HUES6 (cell line): ENCODE measurements at regions not wholly inside any gene's neighbourhood (a gene's known extent, or its start where the extent isn't known, plus 50 kb on each side); places are given as distances from the start of the nearest gene placed in this dataset.

Source experiments
- H3K27ac ChIP-seq: 2 replicates; pipeline ENCODE4 v1.7.0; 2013; ENCODE audit warnings: low read depth, mild to moderate bottlenecking, low read length, inconsistent platforms
- H3K27me3 ChIP-seq: 2 replicates; pipeline ENCODE4 v1.6.1; 2013; ENCODE audit warnings: low read length; ENCODE audit not compliant: control insufficient read depth, insufficient read depth
- H3K36me3 ChIP-seq: 2 replicates; pipeline ENCODE4 v1.6.1; 2013; ENCODE audit warnings: low read length; ENCODE audit not compliant: control insufficient read depth, insufficient read depth
- H3K4me1 ChIP-seq: 2 replicates; pipeline ENCODE4 v1.6.1; 2013; ENCODE audit warnings: low read length; ENCODE audit not compliant: control insufficient read depth, insufficient read depth
- H3K4me3 ChIP-seq: 2 replicates; pipeline ENCODE4 v1.5.1; 2013; ENCODE audit warnings: low read depth, low read length
- H3K9ac ChIP-seq: one replicate; pipeline ENCODE4 v1.6.1; 2013; ENCODE audit warnings: mild to moderate bottlenecking, low read length
- H3K9me3 ChIP-seq: 2 replicates; pipeline ENCODE4 v1.6.1; 2013; ENCODE audit warnings: low read depth, low read length; ENCODE audit not compliant: control insufficient read depth, insufficient read depth

- H3K9ac ChIP-seq: no peak overlapping the region
- H3K4me1 ChIP-seq: no peaks in the 10 kb centered on the region
- H3K27me3 ChIP-seq: no peaks in the 10 kb centered on the region
- no peak overlapping the region for H3K27ac ChIP-seq
- no peak overlapping the region for H3K4me3 ChIP-seq
- no peaks in the 10 kb centered on the region for H3K36me3 ChIP-seq
- 0 out of 2 replicates have a peak, but pooled peaks cover 2% of the 10 kb centered on the region for H3K9me3 ChIP-seq
Observed at GRCh38 chr12:78489990-78490389, 374.6 kb upstream of the SYT1 start.

GRCh38 chr12:78490861-78491260, 373.7 kb upstream of the SYT1 start:
- H3K27ac ChIP-seq: no peak overlapping the region
- H3K36me3 ChIP-seq: no peaks in the 10 kb centered on the region
- no peak overlapping the region for H3K9ac ChIP-seq
- no peak overlapping the region for H3K4me3 ChIP-seq
- H3K4me1 ChIP-seq: no peaks in the 10 kb centered on the region
- 0 out of 2 replicates have a peak, but pooled peaks cover 2% of the 10 kb centered on the region for H3K9me3 ChIP-seq
- H3K27me3 ChIP-seq: no peaks in the 10 kb centered on the region

- H3K27me3 ChIP-seq: no peaks in the 10 kb centered on the region
- no peak overlapping the region for H3K4me3 ChIP-seq
- H3K9ac ChIP-seq: no peak overlapping the region
- H3K4me1 ChIP-seq: no peaks in the 10 kb centered on the region
- H3K36me3 ChIP-seq: no peaks in the 10 kb centered on the region
- no peaks in the 10 kb centered on the region for H3K9me3 ChIP-seq
- H3K27ac ChIP-seq: no peak overlapping the region
Observed at GRCh38 chr12:78494911-78495310, 369.7 kb upstream of the SYT1 start.

GRCh38 chr12:78501825-78502224, 362.7 kb upstream of the SYT1 start:
- Histone ChIP-seq H3K36me3 (no peaks in the 10 kb centered on the region), H3K4me3 (no peak overlapping the region), H3K4me1 (no peaks in the 10 kb centered on the region), H3K27ac (no peak overlapping the region), H3K9me3 (no peaks in the 10 kb centered on the region; the same call in 1 of the 2 replicates), H3K27me3 (no peaks in the 10 kb centered on the region), H3K9ac (no peak overlapping the region)

- Histone ChIP-seq H3K27ac (no peak overlapping the region), H3K9me3 (no peaks in the 10 kb centered on the region), H3K27me3 (no peaks in the 10 kb centered on the region), H3K9ac (no peak overlapping the region), H3K4me1 (no peaks in the 10 kb centered on the region), H3K4me3 (no peak overlapping the region), H3K36me3 (no peaks in the 10 kb centered on the region)
Observed at GRCh38 chr12:78519422-78519821, 345.2 kb upstream of the SYT1 start.

- Histone ChIP-seq H3K36me3 (no peaks in the 10 kb centered on the region), H3K27ac (no peak overlapping the region)
Observed at GRCh38 chr12:78530100-78530765, 334.3 kb upstream of the SYT1 start.

GRCh38 chr12:78531831-78532458, 332.6 kb upstream of the SYT1 start:
- Histone ChIP-seq H3K27me3 (no peaks in the 10 kb centered on the region), H3K36me3 (no peaks in the 10 kb centered on the region), H3K27ac (no peak overlapping the region), H3K9me3 (no peaks in the 10 kb centered on the region), H3K4me1 (peaks cover 18% of the 10 kb centered on the region), H3K4me3 (no peak overlapping the region), H3K9ac (no peak overlapping the region)

More at GRCh38 chr12:78530100-78530765, 334.3 kb upstream of the SYT1 start:
- Histone ChIP-seq H3K9ac (no peak overlapping the region), H3K27me3 (no peaks in the 10 kb centered on the region), H3K4me3 (no peak overlapping the region), H3K4me1 (peaks cover 18% of the 10 kb centered on the region), H3K9me3 (no peaks in the 10 kb centered on the region)

GRCh38 chr12:78534311-78534710, 330.3 kb upstream of the SYT1 start:
- Histone ChIP-seq H3K9ac (no peak overlapping the region), H3K9me3 (no peaks in the 10 kb centered on the region), H3K27ac (no peak overlapping the region), H3K36me3 (no peaks in the 10 kb centered on the region), H3K4me1 (peaks cover 18% of the 10 kb centered on the region), H3K27me3 (no peaks in the 10 kb centered on the region), H3K4me3 (no peak overlapping the region)

GRCh38 chr12:78540606-78541336, 323.8 kb upstream of the SYT1 start:
- Histone ChIP-seq H3K4me3 (no peak overlapping the region), H3K9ac (no peak overlapping the region), H3K36me3 (no peaks in the 10 kb centered on the region), H3K27ac (no peak overlapping the region), H3K27me3 (no peaks in the 10 kb centered on the region), H3K9me3 (no peaks in the 10 kb centered on the region), H3K4me1 (no peaks in the 10 kb centered on the region)

- no peak overlapping the region for H3K27ac ChIP-seq
- H3K9ac ChIP-seq: no peak overlapping the region
- H3K4me1 ChIP-seq: no peaks in the 10 kb centered on the region
- no peaks in the 10 kb centered on the region for H3K36me3 ChIP-seq
- no peak overlapping the region for H3K4me3 ChIP-seq
- no peaks in the 10 kb centered on the region for H3K9me3 ChIP-seq
- H3K27me3 ChIP-seq: no peaks in the 10 kb centered on the region
Observed at GRCh38 chr12:78550831-78551230, 313.7 kb upstream of the SYT1 start.

GRCh38 chr12:78555802-78556201, 308.8 kb upstream of the SYT1 start:
- no peak overlapping the region for H3K9ac ChIP-seq
- no peaks in the 10 kb centered on the region for H3K4me1 ChIP-seq
- no peaks in the 10 kb centered on the region for H3K9me3 ChIP-seq
- no peaks in the 10 kb centered on the region for H3K36me3 ChIP-seq
- no peaks in the 10 kb centered on the region for H3K27me3 ChIP-seq
- no peak overlapping the region for H3K4me3 ChIP-seq
- H3K27ac ChIP-seq: no peak overlapping the region
